NT2/D1 (cell line): ENCODE measurements at regions not wholly inside any gene's neighbourhood (a gene's known extent, or its start where the extent isn't known, plus 50 kb on each side); places are given as distances from the start of the nearest gene placed in this dataset.

Source experiments
- DNase-seq: peaks from one replicate; pipeline ENCODE4 v3.0.0-alpha.2; 2011; ENCODE audit warnings: low read depth, low spot score
- H3K27me3 ChIP-seq: 2 replicates; pipeline ENCODE4 v1.6.0; 2011; ENCODE audit warnings: mild to moderate bottlenecking; ENCODE audit not compliant: insufficient read length, insufficient read depth
- H3K36me3 ChIP-seq: 2 replicates; pipeline ENCODE4 v1.6.1; 2011; ENCODE audit warnings: mild to moderate bottlenecking, low read length, mixed read lengths; ENCODE audit not compliant: insufficient read depth, insufficient read length
- H3K4me1 ChIP-seq: 2 replicates; pipeline ENCODE4 v1.5.1; 2011; ENCODE audit not compliant: insufficient read depth, insufficient read length
- H3K4me3 ChIP-seq: 2 replicates; pipeline ENCODE4 v1.5.1; 2011; ENCODE audit warnings: low read depth; ENCODE audit not compliant: insufficient read length
- H3K9ac ChIP-seq: 2 replicates; pipeline ENCODE4 v1.6.0; 2011; ENCODE audit warnings: low read depth; ENCODE audit not compliant: insufficient read length
- H3K9me3 ChIP-seq: 2 replicates; pipeline ENCODE4 v1.5.1; 2011; ENCODE audit warnings: mild to moderate bottlenecking, low read length; ENCODE audit not compliant: insufficient read depth
- SUZ12 ChIP-seq: IDR thresholded peaks from 2 replicates; pipeline ENCODE4 v1.6.1; 2011; ENCODE audit not compliant: insufficient read length, insufficient read depth; ENCODE audit errors: extremely low read depth
- YY1 ChIP-seq: IDR thresholded peaks from 2 replicates; pipeline ENCODE4 v1.6.1; 2011; ENCODE audit not compliant: insufficient read length, insufficient read depth
- ZNF274 ChIP-seq: IDR thresholded peaks from 2 replicates; pipeline ENCODE4 v1.6.1; 2011; ENCODE audit warnings: mild to moderate bottlenecking, low read depth, low read length

- no peak for TF ChIP-seq YY1
- no peak for TF ChIP-seq SUZ12
- TF ChIP-seq ZNF274, result no peak
- Histone ChIP-seq H3K9ac (no peak overlapping the region), H3K4me3 (no peak overlapping the region), H3K27me3 (no peaks in the 10 kb centered on the region), H3K4me1 (no peaks in the 10 kb centered on the region), H3K36me3 (no peaks in the 10 kb centered on the region), H3K9me3 (no peaks in the 10 kb centered on the region)
- no peak for DNase-seq
These were observed 162.2 kb upstream of the GPR101 start for GRCh38 chrX:137195991-137196390.

GRCh38 chrX:137195296-137195695, 161.5 kb upstream of the GPR101 start:
- Histone ChIP-seq H3K36me3 (no peaks in the 10 kb centered on the region), H3K27me3 (no peaks in the 10 kb centered on the region), H3K9me3 (no peaks in the 10 kb centered on the region), H3K4me1 (no peaks in the 10 kb centered on the region), H3K9ac (no peak overlapping the region), H3K4me3 (no peak overlapping the region)
- DNase-seq, result no peak
- no peak for TF ChIP-seq ZNF274

GRCh38 chrX:137194164-137194563, 160.4 kb upstream of the GPR101 start:
- Histone ChIP-seq H3K9ac (no peak overlapping the region), H3K36me3 (no peaks in the 10 kb centered on the region), H3K27me3 (no peaks in the 10 kb centered on the region), H3K4me1 (no peaks in the 10 kb centered on the region), H3K9me3 (no peaks in the 10 kb centered on the region), H3K4me3 (no peak overlapping the region)
- peak; percentile 22 for DNase-seq
- TF ChIP-seq ZNF274 (no peak), YY1 (no peak), SUZ12 (no peak)

GRCh38 chrX:137187540-137187939, 153.7 kb upstream of the GPR101 start:
- Histone ChIP-seq H3K27me3 (no peaks in the 10 kb centered on the region), H3K4me3 (no peak overlapping the region), H3K9me3 (no peaks in the 10 kb centered on the region), H3K36me3 (no peaks in the 10 kb centered on the region), H3K9ac (no peak overlapping the region), H3K4me1 (no peaks in the 10 kb centered on the region)
- DNase-seq, result no peak
- TF ChIP-seq YY1 (no peak), ZNF274 (no peak), SUZ12 (no peak)

GRCh38 chrX:137178392-137178791, 144.6 kb upstream of the GPR101 start:
- no peaks in the 10 kb centered on the region for H3K9me3 ChIP-seq
- no peak for TF ChIP-seq ZNF274
- H3K9ac ChIP-seq, result no peak overlapping the region
- DNase-seq, result no peak
- no peak overlapping the region for H3K4me3 ChIP-seq
- no peaks in the 10 kb centered on the region for H3K4me1 ChIP-seq
- no peaks in the 10 kb centered on the region for H3K36me3 ChIP-seq
- no peaks in the 10 kb centered on the region for H3K27me3 ChIP-seq

- TF ChIP-seq YY1, result no peak
- no peak for TF ChIP-seq SUZ12
- no peak for TF ChIP-seq ZNF274
- Histone ChIP-seq H3K9me3 (no peaks in the 10 kb centered on the region), H3K4me1 (no peaks in the 10 kb centered on the region), H3K4me3 (no peak overlapping the region), H3K27me3 (no peaks in the 10 kb centered on the region), H3K36me3 (no peaks in the 10 kb centered on the region), H3K9ac (no peak overlapping the region)
- DNase-seq, result no peak
These were observed 138.6 kb upstream of the GPR101 start for GRCh38 chrX:137172317-137172948.

- H3K4me1 ChIP-seq, result no peaks in the 10 kb centered on the region
- no peak overlapping the region for H3K4me3 ChIP-seq
- no peaks in the 10 kb centered on the region for H3K36me3 ChIP-seq
- no peak overlapping the region for H3K9ac ChIP-seq
- no peak for TF ChIP-seq YY1
- no peak for TF ChIP-seq SUZ12
- no peak for TF ChIP-seq ZNF274
- no peak for DNase-seq
- no peaks in the 10 kb centered on the region for H3K9me3 ChIP-seq
- H3K27me3 ChIP-seq, result no peaks in the 10 kb centered on the region
These were observed 137.8 kb upstream of the GPR101 start for GRCh38 chrX:137171626-137172025.

GRCh38 chrX:137166591-137166990, 132.8 kb upstream of the GPR101 start:
- Histone ChIP-seq H3K4me3 (no peak overlapping the region), H3K27me3 (no peaks in the 10 kb centered on the region), H3K9me3 (no peaks in the 10 kb centered on the region), H3K4me1 (no peaks in the 10 kb centered on the region), H3K9ac (no peak overlapping the region), H3K36me3 (no peaks in the 10 kb centered on the region)
- DNase-seq, result no peak
- TF ChIP-seq ZNF274 (no peak), SUZ12 (no peak), YY1 (no peak)
